GM12878 (cell line): ENCODE measurements at regions not wholly inside any gene's neighbourhood (a gene's known extent, or its start where the extent isn't known, plus 50 kb on each side); places are given as distances from the start of the nearest gene placed in this dataset.

Experiments
- ATAC-seq: fragments of 200-7000 bp; cut with Tn5 transposase; 3 replicates; pipeline ENCODE4 v1.9.1; 2020; ENCODE audit warnings: mild to moderate bottlenecking, moderate library complexity
- BruUV-seq: library from RNA; stranded (reverse); fragments of 400-500 nt; replicated peaks from 2 replicates; lab custom pipeline; 2021; lab: Mats Ljungman, UMichigan
- CTCF ChIA-PET: fragments of 300-600 bp; sonication (Branson Sonifier 250); formaldehyde crosslinking; extraction: SDS; loops from one replicate; lab custom pipeline; 2021; ENCODE audit warnings: inconsistent platforms; lab: Yijun Ruan, JAX
- POLR2A ChIA-PET: fragments of 350-600 bp; formaldehyde crosslinking; extraction: SDS; loops from one replicate; lab custom pipeline; 2021; ENCODE audit warnings: inconsistent platforms; lab: Charles Lee
- RAD21 ChIA-PET: fragments of 300-600 bp; sonication (Branson Sonifier 250); formaldehyde crosslinking; loops from one replicate; lab custom pipeline; 2023; ENCODE audit warnings: antibody characterized with exemption; ENCODE audit not compliant: unreplicated experiment; lab: Charles Lee
- SMC1A ChIA-PET: fragments of 300-600 bp; sonication (Branson Sonifier 250); formaldehyde crosslinking; loops from one replicate; lab custom pipeline; 2023; ENCODE audit not compliant: unreplicated experiment, uncharacterized antibody; lab: Charles Lee
- DNase-seq: peaks from one replicate; pipeline ENCODE4 v3.0.0-alpha.2; 2011; ENCODE audit warnings: low read depth, low spot score
- FAIRE-seq: peaks from 3 replicates; lab custom pipeline; 2011; peaks lifted over from hg19 to GRCh38; lab: Jason Lieb, UNC
- H2AFZ ChIP-seq: 2 replicates; pipeline ENCODE4 v1.6.0; 2011; ENCODE audit warnings: low read depth, low read length, control low read depth; ENCODE audit not compliant: control insufficient read depth
- H3K27ac ChIP-seq: 2 replicates; pipeline ENCODE4 v1.5.1; 2011; ENCODE audit warnings: control low read depth; ENCODE audit not compliant: control insufficient read depth, insufficient read depth
- H3K27me3 ChIP-seq, 2 experiments: replicated peaks in 1 of 2; 2 replicates each; pipeline versions ENCODE4 v1.6.0 to v1.6.1; 2011; ENCODE audit warnings: low read length in 1 of 2; ENCODE audit not compliant: control insufficient read depth in 2 of 2, insufficient read depth in 2 of 2
- H3K36me3 ChIP-seq, 2 experiments: 2 replicates each; pipeline ENCODE4 v1.5.1; 2011; ENCODE audit warnings: low read length in 1 of 2; ENCODE audit not compliant: control insufficient read depth in 2 of 2, insufficient read depth in 2 of 2
- H3K4me1 ChIP-seq: 2 replicates; pipeline ENCODE4 v1.6.1; 2011; ENCODE audit warnings: mild to moderate bottlenecking, low read length, moderate library complexity, mixed read lengths; ENCODE audit not compliant: control insufficient read depth, insufficient read depth
- H3K4me2 ChIP-seq: 2 replicates; pipeline ENCODE4 v1.6.0; 2011; ENCODE audit warnings: control low read depth; ENCODE audit not compliant: control insufficient read depth, insufficient read depth
- H3K4me3 ChIP-seq: fragments of 200-600 bp; sonication (generic); 2 replicates; pipeline ENCODE4 v1.5.1; 2016
- H3K79me2 ChIP-seq: 2 replicates; pipeline ENCODE4 v1.6.0; 2011; ENCODE audit warnings: low read length; ENCODE audit not compliant: control insufficient read depth, insufficient read depth
- H3K9ac ChIP-seq: 2 replicates; pipeline ENCODE4 v1.8.0; 2011; ENCODE audit warnings: low read length, control low read depth, mixed read lengths; ENCODE audit not compliant: control insufficient read depth, insufficient read depth
- H3K9me3 ChIP-seq: replicated peaks from 3 replicates; pipeline ENCODE4 v1.5.1; 2011; ENCODE audit warnings: mild to moderate bottlenecking, low read length; ENCODE audit not compliant: control insufficient read depth, insufficient read depth
- H4K20me1 ChIP-seq: 2 replicates; pipeline ENCODE4 v1.6.0; 2011; ENCODE audit not compliant: control insufficient read depth, insufficient read depth
- BACH1 ChIP-seq: fragments of 450-650 bp; IDR thresholded peaks from 2 replicates; pipeline ENCODE4 v1.6.1; 2017; ENCODE audit warnings: mild to moderate bottlenecking, borderline replicate concordance
- BHLHE40 ChIP-seq, 2 experiments: fragments of 450-650 bp in 1 of 2; IDR thresholded peaks; 2 replicates each; pipeline ENCODE4 v1.6.1; 2011 to 2017; ENCODE audit warnings: low read depth in 2 of 2, borderline replicate concordance in 1 of 2, improper control_type of control experiment in 1 of 2, low read length in 1 of 2, mild to moderate bottlenecking in 1 of 2
- EGR1 ChIP-seq, 2 experiments: IDR thresholded peaks; 1 replicate in 1 of 2; 2 replicates in 1 of 2; pipeline ENCODE4 v1.6.1; 2011 to 2012; ENCODE audit warnings: low read depth in 2 of 2, low read length in 2 of 2, borderline replicate concordance in 1 of 2, mild to moderate bottlenecking in 1 of 2, moderate library complexity in 1 of 2
- FOXK2 ChIP-seq: fragments of 450-650 bp; IDR thresholded peaks from 2 replicates; pipeline ENCODE4 v1.6.1; 2017; ENCODE audit warnings: mild to moderate bottlenecking, moderate library complexity
- FOXM1 ChIP-seq: IDR thresholded peaks from 2 replicates; pipeline ENCODE4 v1.6.1; 2012; ENCODE audit warnings: low read depth, mild to moderate bottlenecking, inconsistent platforms, low read length, moderate library complexity
- GABPA ChIP-seq: IDR thresholded peaks from 2 replicates; pipeline ENCODE4 v1.6.1; 2014; ENCODE audit warnings: antibody characterized with exemption, low read depth, mild to moderate bottlenecking, inconsistent platforms
- NFXL1 ChIP-seq: fragments of 450-650 bp; IDR thresholded peaks from 2 replicates; pipeline ENCODE4 v1.6.1; 2017; ENCODE audit warnings: antibody characterized with exemption, mild to moderate bottlenecking, borderline replicate concordance
- NR2C1 ChIP-seq: fragments of 450-650 bp; IDR thresholded peaks from 2 replicates; pipeline ENCODE4 v1.6.1; 2017; ENCODE audit warnings: antibody characterized with exemption, mild to moderate bottlenecking, moderate library complexity
- PML ChIP-seq: IDR thresholded peaks from 2 replicates; pipeline ENCODE4 v1.6.1; 2012; ENCODE audit warnings: low read length, inconsistent platforms
- TBL1XR1 ChIP-seq: IDR thresholded peaks from 2 replicates; pipeline ENCODE4 v1.6.1; 2012; ENCODE audit warnings: low read depth, low read length, improper control_type of control experiment
- ZNF207 ChIP-seq: fragments of 450-650 bp; IDR thresholded peaks from 2 replicates; pipeline ENCODE4 v1.6.1; 2014; ENCODE audit warnings: antibody characterized with exemption, mild to moderate bottlenecking, borderline replicate concordance
- ZNF622 ChIP-seq: fragments of 450-650 bp; IDR thresholded peaks from 2 replicates; pipeline ENCODE4 v1.6.1; 2017; ENCODE audit warnings: mild to moderate bottlenecking, inconsistent platforms
- WGBS: methylation state at CpG from one replicate; pipeline ENCODE4 v1.1.6; 2016; ENCODE audit warnings: low lambda C conversion rate; ENCODE audit not compliant: insufficient replicate concordance, insufficient coverage; ENCODE audit errors: missing lambda C conversion rate; 5-methylcytosine and 5-hydroxymethylcytosine counted together
- in situ Hi-C: fragments of 300-500 bp; cut with MboI; formaldehyde crosslinking; loops from 9 replicates; pipeline ENCODE4 v1.14.3; 2018; ENCODE audit warnings: mixed read lengths
- intact Hi-C: fragments of 100-400 bp; cut with micrococcal nuclease; formaldehyde crosslinking; loops from one replicate; pipeline ENCODE4 v1.14.2; 2022; ENCODE audit not compliant: unreplicated experiment
- TF ChIP-seq, protein P1 (sequence below): fragments of 450-650 bp; IDR thresholded peaks from 2 replicates; pipeline ENCODE4 v1.6.1; 2017; ENCODE audit warnings: mild to moderate bottlenecking, low read depth, inconsistent platforms; ENCODE audit not compliant: poor library complexity, severe bottlenecking

- TF ChIP-seq NR2C1 (no peak), EGR1 (IDR thresholded peaks at IDR 0.05; ENCODE audit: borderline replicate concordance in 1 of 2, low read depth in 2 of 2, low read length in 2 of 2) (no peak), BACH1 (no peak), TBL1XR1 (no peak), ZNF207 (no peak), BHLHE40 (IDR thresholded peaks at IDR 0.05; ENCODE audit: borderline replicate concordance in 1 of 2, low read depth in 2 of 2, low read length in 1 of 2) (no peak), NFXL1 (no peak), ZNF622 (no peak), FOXK2 (no peak), FOXM1 (no peak), GABPA (no peak), PML (no peak)
- TF ChIP-seq, protein P1, sequence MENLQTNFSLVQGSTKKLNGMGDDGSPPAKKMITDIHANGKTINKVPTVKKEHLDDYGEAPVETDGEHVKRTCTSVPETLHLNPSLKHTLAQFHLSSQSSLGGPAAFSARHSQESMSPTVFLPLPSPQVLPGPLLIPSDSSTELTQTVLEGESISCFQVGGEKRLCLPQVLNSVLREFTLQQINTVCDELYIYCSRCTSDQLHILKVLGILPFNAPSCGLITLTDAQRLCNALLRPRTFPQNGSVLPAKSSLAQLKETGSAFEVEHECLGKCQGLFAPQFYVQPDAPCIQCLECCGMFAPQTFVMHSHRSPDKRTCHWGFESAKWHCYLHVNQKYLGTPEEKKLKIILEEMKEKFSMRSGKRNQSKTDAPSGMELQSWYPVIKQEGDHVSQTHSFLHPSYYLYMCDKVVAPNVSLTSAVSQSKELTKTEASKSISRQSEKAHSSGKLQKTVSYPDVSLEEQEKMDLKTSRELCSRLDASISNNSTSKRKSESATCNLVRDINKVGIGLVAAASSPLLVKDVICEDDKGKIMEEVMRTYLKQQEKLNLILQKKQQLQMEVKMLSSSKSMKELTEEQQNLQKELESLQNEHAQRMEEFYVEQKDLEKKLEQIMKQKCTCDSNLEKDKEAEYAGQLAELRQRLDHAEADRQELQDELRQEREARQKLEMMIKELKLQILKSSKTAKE, result no peak
- no peaks in the 10 kb centered on the region for H3K79me2 ChIP-seq
- no TSS peak for BruUV-seq
- CTCF ChIA-PET, result no interaction called here
- no peak for ATAC-seq
- no peaks in the 10 kb centered on the region for H3K4me1 ChIP-seq
- FAIRE-seq, result no peak
- RAD21 ChIA-PET, result no interaction called here
- H3K27me3 ChIP-seq, result no peaks in the 10 kb centered on the region
- no peak for DNase-seq
- no peak overlapping the region for H3K4me2 ChIP-seq
- no peaks in the 10 kb centered on the region for H3K9me3 ChIP-seq
- POLR2A ChIA-PET, result no interaction called here
- no peak overlapping the region for H2AFZ ChIP-seq
- 34% methylated on average over 10 of the region's 10 CpGs for WGBS
- intact Hi-C loops, result no loop called here
- H3K9ac ChIP-seq, result no peak overlapping the region
- H4K20me1 ChIP-seq, result no peaks in the 10 kb centered on the region
- H3K27ac ChIP-seq, result no peak overlapping the region
- no peak overlapping the region for H3K4me3 ChIP-seq
- H3K36me3 ChIP-seq, result no peaks in the 10 kb centered on the region
- SMC1A ChIA-PET, result no interaction called here
- in situ Hi-C loops, result no loop called here
Measured at GRCh38 chr5:174828804-174829510, 104.6 kb downstream of the MSX2 start.
